ENCODE measurements at regions not wholly inside any gene's neighbourhood (a gene's known extent, or its start where the extent isn't known, plus 50 kb on each side); places are given as distances from the start of the nearest gene placed in this dataset.
"Not testable (repeated sequence)": the region's sequence is repeated elsewhere in the genome, so short reads cannot be mapped to it uniquely, and the experiment has no call there.

DNA sequence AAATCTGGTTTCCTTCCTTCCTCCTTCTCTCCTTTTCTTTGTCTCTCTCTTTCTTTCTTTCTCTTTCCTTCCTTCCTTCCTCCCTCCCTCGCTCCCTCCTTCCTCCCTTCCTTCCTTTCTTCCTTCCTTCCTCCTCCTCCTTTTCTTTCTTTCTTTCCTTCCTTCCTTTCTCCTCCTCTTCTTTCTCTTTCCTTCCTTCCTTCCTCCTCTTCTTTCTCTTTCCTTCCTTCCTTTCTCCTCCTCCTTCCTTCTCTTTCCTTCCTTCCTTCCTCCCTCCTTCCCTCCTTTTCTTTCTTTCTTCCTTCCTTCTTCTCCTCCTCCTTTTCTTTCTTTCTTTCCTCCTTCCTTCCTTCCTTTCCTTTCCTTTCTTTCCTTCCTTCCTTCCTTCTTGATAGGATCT lies 61.2 kb downstream of the VIP start:
- ATAC-seq (replicated peaks in 1 of 2) (no peak), DNase-seq (no peak)
- Mint-ChIP-seq H3K4me1 (ENCODE audit: low read depth) (no peaks in the 10 kb centered on the region), H3K27me3 (ENCODE audit: low read depth) (no peaks in the 10 kb centered on the region), H3K27ac (no peak overlapping the region), H3K9me3 (no peaks in the 10 kb centered on the region), H3K4me3 (no peak overlapping the region), H3K36me3 (ENCODE audit: insufficient read depth in 2 of 2) (no peaks in the 10 kb centered on the region)

DNA sequence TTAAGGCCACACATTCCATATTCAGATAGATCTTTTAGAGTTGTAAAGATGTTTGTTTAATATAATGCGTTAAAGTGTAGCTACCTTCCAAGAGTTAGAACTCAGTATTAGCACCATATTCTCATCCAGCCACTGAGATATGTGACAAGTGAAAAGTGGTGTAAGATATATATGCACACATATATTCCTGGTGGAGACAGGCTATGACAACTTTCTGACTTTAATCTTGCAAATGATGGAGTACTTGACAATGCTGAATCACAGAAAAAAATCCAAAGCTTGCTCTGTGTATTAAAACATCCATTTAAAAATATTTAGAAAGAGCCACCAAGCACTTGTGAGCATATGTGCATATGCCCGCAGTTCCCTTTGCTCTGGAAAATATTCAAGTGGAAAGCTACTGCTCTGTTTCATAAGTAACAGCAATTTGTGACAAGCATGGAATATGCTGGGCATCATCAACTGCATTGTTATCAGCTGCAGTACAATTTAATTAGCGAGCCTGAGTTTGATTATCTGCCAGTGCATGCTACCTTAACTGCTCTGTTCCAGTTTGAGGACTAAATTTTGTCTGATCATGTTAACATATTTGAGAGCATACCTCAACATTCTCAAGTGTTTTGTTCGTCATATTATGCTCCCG lies 64.8 kb downstream of the VIP start:
- Mint-ChIP-seq H3K9me3 (no peaks in the 10 kb centered on the region), H3K36me3 (ENCODE audit: insufficient read depth in 2 of 2) (no peaks in the 10 kb centered on the region), H3K4me1 (ENCODE audit: low read depth) (no peaks in the 10 kb centered on the region), H3K27me3 (ENCODE audit: low read depth) (no peaks in the 10 kb centered on the region), H3K4me3 (no peak overlapping the region), H3K27ac (no peak overlapping the region)
- ATAC-seq (replicated peaks in 1 of 2) (no peak), DNase-seq (no peak)

DNA sequence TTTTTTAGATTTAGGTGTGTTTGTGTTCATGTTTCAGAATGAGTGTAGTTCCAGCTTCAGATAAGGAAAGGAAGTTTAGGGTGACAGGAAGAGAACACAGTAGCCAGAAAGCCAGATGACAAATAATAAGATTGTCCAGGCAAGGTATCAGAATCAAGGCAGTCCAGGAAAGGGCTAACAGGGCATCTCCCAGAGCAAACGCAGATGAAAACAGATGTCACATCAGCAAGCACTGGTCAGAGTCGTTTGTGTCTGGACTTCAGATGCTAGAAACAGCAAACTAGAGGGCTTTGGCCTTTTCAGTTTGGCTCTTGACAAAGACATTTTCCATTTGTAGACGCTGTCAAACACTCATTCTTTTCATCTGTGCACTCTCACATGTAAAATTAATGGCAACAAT lies 65.5 kb downstream of the VIP start:
- H3K36me3 Mint-ChIP-seq (ENCODE audit: insufficient read depth in 2 of 2) = no peaks in the 10 kb centered on the region
- no peak overlapping the region for H3K27ac Mint-ChIP-seq
- H3K4me1 Mint-ChIP-seq (ENCODE audit: low read depth) = no peaks in the 10 kb centered on the region
- H3K4me3 Mint-ChIP-seq = no peak overlapping the region
- no peak for ATAC-seq (replicated peaks in 1 of 2)
- no peaks in the 10 kb centered on the region for H3K27me3 Mint-ChIP-seq (ENCODE audit: low read depth)
- no peaks in the 10 kb centered on the region for H3K9me3 Mint-ChIP-seq
- no peak for DNase-seq

DNA sequence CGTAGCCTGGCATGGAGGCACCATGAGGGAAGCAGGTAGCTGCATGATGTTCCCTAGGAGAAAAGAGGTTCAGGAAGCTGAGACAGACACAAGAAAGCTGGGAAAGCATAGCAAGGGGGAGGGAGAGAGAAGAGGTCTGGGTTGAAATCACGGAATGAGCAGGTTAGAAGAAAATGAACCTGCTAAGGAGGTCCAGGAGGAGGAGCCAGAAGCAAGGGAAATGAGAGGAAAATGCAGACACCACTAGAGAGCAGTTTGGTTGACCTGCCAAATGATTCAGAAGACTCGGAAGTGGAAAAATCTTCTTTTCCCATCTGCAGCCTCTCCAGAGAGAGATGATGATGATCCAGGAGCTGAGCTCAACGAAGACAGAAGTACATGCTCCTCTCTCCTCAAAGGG lies 70.9 kb downstream of the VIP start:
- no peak overlapping the region for H3K4me3 Mint-ChIP-seq

DNA sequence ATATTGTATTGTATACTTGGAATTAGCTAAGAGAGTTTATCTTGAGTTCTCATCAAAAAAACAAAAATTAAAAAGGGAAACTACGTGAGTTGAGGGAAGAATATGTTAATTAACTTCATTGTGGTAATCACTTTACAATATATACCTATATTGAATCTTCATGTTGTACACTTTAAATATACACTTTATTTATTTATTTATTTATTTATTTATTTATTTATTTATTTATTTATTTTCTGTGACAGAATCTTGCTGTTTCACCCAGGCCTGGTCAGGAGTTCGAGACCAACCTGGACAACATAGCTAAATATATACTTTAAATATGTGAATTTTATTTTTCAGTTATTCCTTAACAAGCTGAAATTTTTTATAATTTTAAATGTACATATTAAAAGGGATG lies 74.1 kb downstream of the VIP start:
- peaks cover 5% of the 10 kb centered on the region for H3K27me3 Mint-ChIP-seq (ENCODE audit: low read depth)

More for the DNA sequence above, 70.9 kb downstream of the VIP start:
- Mint-ChIP-seq H3K27ac (no peak overlapping the region), H3K9me3 (no peaks in the 10 kb centered on the region), H3K4me1 (ENCODE audit: low read depth) (no peaks in the 10 kb centered on the region), H3K36me3 (ENCODE audit: insufficient read depth in 2 of 2) (no peaks in the 10 kb centered on the region), H3K27me3 (ENCODE audit: low read depth) (peaks cover 5% of the 10 kb centered on the region)
- DNase-seq = no peak
- no peak for ATAC-seq (replicated peaks in 1 of 2)

DNA sequence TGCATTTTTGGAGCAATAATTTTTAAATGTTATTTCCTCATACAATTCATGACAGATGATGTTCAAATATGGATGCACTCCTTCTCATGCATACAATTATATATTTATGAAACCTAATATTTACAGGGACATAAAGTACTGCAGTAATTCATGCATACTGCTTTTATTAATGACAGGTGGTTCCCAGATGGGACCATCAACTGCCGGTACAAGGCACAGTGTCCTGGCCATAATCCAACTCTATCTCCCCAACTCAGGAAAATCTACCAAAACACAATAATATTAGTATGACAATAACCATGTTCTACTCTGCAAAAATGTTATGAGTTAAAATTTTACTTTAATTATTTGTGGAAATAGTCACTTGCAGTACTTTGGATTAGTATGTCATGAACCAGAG lies 77.8 kb downstream of the VIP start:
- H3K4me3 Mint-ChIP-seq = no peak overlapping the region
- DNase-seq = no peak
- no peaks in the 10 kb centered on the region for H3K9me3 Mint-ChIP-seq
- peaks cover 5% of the 10 kb centered on the region for H3K27me3 Mint-ChIP-seq (ENCODE audit: low read depth)
- H3K27ac Mint-ChIP-seq = no peak overlapping the region
- no peaks in the 10 kb centered on the region for H3K36me3 Mint-ChIP-seq (ENCODE audit: insufficient read depth in 2 of 2)
- H3K4me1 Mint-ChIP-seq (ENCODE audit: low read depth) = no peaks in the 10 kb centered on the region
- ATAC-seq (replicated peaks in 1 of 2) = no peak

More for the DNA sequence above, 74.1 kb downstream of the VIP start:
- H3K4me3 Mint-ChIP-seq = no peak overlapping the region
- H3K36me3 Mint-ChIP-seq (ENCODE audit: insufficient read depth in 2 of 2) = no peaks in the 10 kb centered on the region
- H3K27ac Mint-ChIP-seq = no peak overlapping the region
- no peaks in the 10 kb centered on the region for H3K9me3 Mint-ChIP-seq
- no peaks in the 10 kb centered on the region for H3K4me1 Mint-ChIP-seq (ENCODE audit: low read depth)
- ATAC-seq (replicated peaks in 1 of 2) (no peak), DNase-seq (no peak)

DNA sequence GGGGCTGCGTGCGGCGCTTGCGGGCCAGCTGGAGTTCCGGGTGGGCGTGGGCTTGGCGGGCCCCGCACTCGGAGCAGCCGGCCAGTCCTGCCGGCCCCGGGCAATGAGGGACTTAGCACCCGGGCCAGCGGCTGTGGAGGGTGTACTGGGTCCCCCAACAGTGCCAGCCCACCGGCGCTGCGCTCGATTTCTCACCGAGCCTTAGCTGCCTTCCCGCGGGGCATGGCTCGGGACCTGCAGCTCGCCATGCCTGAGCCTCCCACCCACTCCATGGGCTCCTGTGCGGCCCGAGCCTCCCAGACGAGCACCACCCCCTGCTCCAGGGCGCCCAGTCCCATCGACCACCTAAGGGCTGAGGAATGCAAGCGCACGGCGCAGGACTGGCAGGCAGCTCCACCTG lies 83.8 kb downstream of the VIP start:
- not testable (repeated sequence) for H3K4me3 Mint-ChIP-seq; H3K4me1 Mint-ChIP-seq (ENCODE audit: low read depth); H3K27ac Mint-ChIP-seq; H3K36me3 Mint-ChIP-seq (ENCODE audit: insufficient read depth in 2 of 2); H3K9me3 Mint-ChIP-seq; DNase-seq; ATAC-seq (replicated peaks in 1 of 2)
- H3K27me3 Mint-ChIP-seq (ENCODE audit: low read depth) = peaks cover 17% of the 10 kb centered on the region

DNA sequence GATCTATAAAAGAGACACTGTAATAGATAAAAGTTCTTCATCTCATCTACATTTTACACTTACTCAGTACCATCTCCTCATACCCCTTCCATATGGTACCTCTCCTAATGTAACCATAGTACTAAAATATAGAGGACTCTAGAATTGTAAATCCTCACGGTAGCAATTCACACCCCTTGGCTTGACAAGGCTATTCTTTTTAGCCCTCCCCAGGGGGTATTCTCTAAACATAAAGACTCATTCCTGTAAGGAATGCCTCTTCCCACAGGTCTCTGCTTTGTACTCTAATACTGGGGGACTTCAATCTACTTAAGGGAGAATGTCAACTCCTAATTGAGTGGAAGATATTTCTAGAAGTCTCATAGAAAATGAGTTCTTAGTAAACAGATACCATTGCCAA lies 85.9 kb downstream of the VIP start:
- H3K27ac Mint-ChIP-seq = no peak overlapping the region
- DNase-seq = no peak
- no peak overlapping the region for H3K4me3 Mint-ChIP-seq
- ATAC-seq (replicated peaks in 1 of 2) = no peak
- no peaks in the 10 kb centered on the region for H3K36me3 Mint-ChIP-seq (ENCODE audit: insufficient read depth in 2 of 2)
- H3K9me3 Mint-ChIP-seq = no peaks in the 10 kb centered on the region
- H3K4me1 Mint-ChIP-seq (ENCODE audit: low read depth) = no peaks in the 10 kb centered on the region
- H3K27me3 Mint-ChIP-seq (ENCODE audit: low read depth) = peaks cover 19% of the 10 kb centered on the region

DNA sequence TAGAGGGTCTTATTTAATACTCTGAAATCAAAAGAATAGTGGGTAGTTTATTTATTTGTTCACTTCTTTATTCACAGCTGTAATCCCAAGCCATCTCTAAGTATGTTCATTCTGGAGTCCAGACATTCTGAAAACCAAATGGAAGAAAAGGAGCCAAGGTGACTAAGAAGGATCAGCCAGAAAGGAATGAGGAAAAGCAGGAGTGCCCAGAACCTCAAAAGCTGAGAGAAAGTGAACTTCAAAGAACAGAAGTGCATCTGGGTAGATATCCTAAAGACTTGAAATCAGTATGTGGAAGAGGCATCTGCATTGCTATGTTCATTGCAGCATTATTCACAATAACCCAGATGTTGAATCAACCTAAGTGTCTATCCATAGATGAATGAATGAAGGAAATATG lies 94.8 kb downstream of the VIP start:
- H3K4me1 Mint-ChIP-seq (ENCODE audit: low read depth) = no peaks in the 10 kb centered on the region
- peaks cover 0 to 2% of the 10 kb centered on the region in 2 donors for H3K9me3 Mint-ChIP-seq
- H3K4me3 Mint-ChIP-seq = no peak overlapping the region
- DNase-seq = no peak
- H3K36me3 Mint-ChIP-seq (ENCODE audit: insufficient read depth in 2 of 2) = peaks cover 0 to 2% of the 10 kb centered on the region in 2 donors
- ATAC-seq (replicated peaks in 1 of 2) = no peak
- peaks cover 8% of the 10 kb centered on the region for H3K27me3 Mint-ChIP-seq (ENCODE audit: low read depth)
- H3K27ac Mint-ChIP-seq = no peak overlapping the region

DNA sequence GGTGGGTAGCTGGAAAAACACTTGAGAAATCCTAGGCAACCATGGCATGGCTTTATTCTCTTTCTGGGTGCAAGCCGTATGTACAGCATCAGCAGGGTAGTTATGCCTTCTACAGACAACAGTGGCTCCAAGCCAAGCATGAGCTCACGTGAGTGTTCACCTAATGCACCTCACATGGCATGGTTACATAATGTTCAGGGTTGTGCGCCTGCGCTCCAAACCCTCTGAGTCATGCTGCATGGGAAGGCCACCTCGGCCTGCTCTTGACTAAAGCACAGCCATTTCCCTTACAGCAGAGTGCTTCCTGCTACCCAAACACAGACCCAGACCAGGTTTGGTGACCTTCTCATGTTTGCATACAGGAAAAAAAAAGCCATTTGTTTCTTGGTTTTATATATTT lies 96.2 kb downstream of the VIP start:
- no peak overlapping the region for H3K4me3 Mint-ChIP-seq
- no peaks in the 10 kb centered on the region for H3K4me1 Mint-ChIP-seq (ENCODE audit: low read depth)
- ATAC-seq (replicated peaks in 1 of 2) (no peak), DNase-seq (no peak)
- H3K27me3 Mint-ChIP-seq (ENCODE audit: low read depth) = peaks cover 7% of the 10 kb centered on the region
- H3K9me3 Mint-ChIP-seq = peaks cover 0 to 2% of the 10 kb centered on the region in 2 donors
- no peak overlapping the region for H3K27ac Mint-ChIP-seq
- peaks cover 0 to 2% of the 10 kb centered on the region in 2 donors for H3K36me3 Mint-ChIP-seq (ENCODE audit: insufficient read depth in 2 of 2)

DNA sequence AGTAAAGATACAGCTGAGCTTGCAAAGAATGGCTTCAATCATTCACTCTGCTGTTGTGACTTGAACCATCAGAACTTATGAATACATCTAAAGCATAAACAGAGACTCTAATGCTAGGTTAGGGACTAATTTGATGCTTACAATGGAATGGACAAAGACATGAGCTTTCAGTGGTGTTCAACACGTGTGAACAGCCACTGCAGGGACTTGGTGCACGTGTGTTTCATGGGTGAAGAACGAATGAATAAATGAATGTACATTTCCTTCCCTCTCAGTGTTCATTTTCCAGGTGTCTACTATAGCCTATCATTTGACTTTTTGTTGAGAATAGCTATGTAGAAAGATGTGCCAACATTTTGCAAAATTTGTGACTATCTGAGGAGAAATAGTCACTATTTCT lies 98.3 kb downstream of the VIP start:
- H3K27ac Mint-ChIP-seq = no peak overlapping the region
- no peak overlapping the region for H3K4me3 Mint-ChIP-seq
- no peak for ATAC-seq (replicated peaks in 1 of 2)
- no peak for DNase-seq
- H3K9me3 Mint-ChIP-seq = peaks cover 0 to 2% of the 10 kb centered on the region in 2 donors
- peaks cover 13% of the 10 kb centered on the region for H3K27me3 Mint-ChIP-seq (ENCODE audit: low read depth)
- no peaks in the 10 kb centered on the region for H3K4me1 Mint-ChIP-seq (ENCODE audit: low read depth)
- H3K36me3 Mint-ChIP-seq (ENCODE audit: insufficient read depth in 2 of 2) = peaks cover 0 to 2% of the 10 kb centered on the region in 2 donors

DNA sequence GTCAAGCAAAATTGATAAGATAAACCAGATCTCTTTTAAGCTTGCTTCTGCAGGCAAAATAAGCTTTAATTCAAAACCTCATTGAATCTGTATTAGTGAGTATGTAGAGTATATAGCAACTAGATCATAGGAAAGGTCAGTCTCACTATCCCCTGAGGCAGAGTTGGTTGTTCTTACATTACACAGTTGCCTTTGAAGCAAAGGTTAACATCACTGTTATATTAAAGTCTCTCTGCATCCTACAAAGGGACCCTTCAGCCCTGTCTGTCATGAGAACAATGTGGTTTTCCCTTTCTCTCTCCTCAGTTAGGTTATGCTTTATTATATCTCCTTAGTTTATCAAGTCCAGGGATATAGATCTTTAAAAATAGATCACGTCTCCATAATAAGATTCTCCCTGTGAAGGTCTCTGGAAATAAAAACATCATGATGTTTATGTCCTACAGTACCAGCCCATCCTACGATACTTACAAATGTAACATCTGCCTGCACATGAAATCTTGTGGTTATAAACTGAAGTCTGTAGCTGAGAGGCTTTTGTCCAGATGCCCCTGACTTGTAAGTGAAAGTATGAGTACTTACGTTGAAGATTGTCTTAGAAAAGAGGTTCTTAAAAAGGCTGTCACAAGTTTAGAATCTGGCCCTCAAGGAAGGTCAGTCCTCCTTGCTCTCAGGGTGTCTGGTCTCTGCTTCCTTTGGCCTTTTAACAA lies 103.6 kb downstream of the VIP start:
- Mint-ChIP-seq H3K27me3 (ENCODE audit: low read depth) (peaks cover 18% of the 10 kb centered on the region), H3K4me1 (ENCODE audit: low read depth) (no peaks in the 10 kb centered on the region), H3K4me3 (no peak overlapping the region), H3K36me3 (ENCODE audit: insufficient read depth in 2 of 2) (no peaks in the 10 kb centered on the region), H3K27ac (no peak overlapping the region), H3K9me3 (no peaks in the 10 kb centered on the region)
- DNase-seq = no peak
- ATAC-seq (replicated peaks in 1 of 2) = no peak

DNA sequence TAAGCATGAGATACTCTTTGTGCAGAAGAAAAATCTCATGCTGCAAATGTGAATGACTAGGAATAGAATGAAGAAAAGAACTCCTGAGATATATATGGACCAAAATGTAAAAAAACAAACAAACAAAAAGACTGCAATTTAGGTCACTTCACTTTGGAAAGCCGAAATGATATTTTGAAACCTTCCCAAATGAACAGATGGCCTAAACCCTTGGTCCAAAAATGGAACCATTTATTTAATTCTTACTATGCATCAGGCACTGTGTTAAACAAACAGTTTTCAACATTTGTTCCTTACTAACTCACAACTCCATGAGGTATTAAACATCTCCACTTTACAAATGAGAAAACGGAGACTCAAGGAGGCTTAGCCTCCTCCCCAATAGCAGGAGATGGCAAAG lies 107.5 kb downstream of the VIP start:
- Mint-ChIP-seq H3K27ac (no peak overlapping the region), H3K27me3 (ENCODE audit: low read depth) (peaks cover 20% of the 10 kb centered on the region), H3K4me3 (no peak overlapping the region), H3K4me1 (ENCODE audit: low read depth) (no peaks in the 10 kb centered on the region), H3K36me3 (ENCODE audit: insufficient read depth in 2 of 2) (no peaks in the 10 kb centered on the region), H3K9me3 (no peaks in the 10 kb centered on the region)
- no peak for ATAC-seq (replicated peaks in 1 of 2)
- no peak for DNase-seq

DNA sequence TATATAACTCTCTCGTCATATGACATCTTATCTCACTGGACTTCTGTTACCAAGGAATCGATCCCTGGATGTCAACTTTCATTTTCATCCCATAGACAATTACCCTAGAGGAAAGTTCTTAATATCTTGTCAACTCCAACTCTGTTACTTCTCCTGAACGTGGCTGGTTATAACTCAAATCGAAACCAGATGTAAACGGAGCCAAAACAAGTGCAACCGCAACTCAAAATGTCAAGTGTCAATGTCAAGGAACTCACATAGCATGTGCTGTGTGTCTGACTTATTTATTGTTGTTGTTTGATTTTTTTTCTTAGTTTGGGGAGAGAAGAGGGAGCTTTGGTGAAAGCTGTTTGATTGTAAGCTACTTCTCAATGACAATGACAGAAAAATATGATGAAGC lies 108.6 kb downstream of the VIP start:
- ATAC-seq (replicated peaks in 1 of 2) (no peak), DNase-seq (no peak)
- Mint-ChIP-seq H3K9me3 (no peaks in the 10 kb centered on the region), H3K27ac (no peak overlapping the region), H3K4me1 (ENCODE audit: low read depth) (no peaks in the 10 kb centered on the region), H3K27me3 (ENCODE audit: low read depth) (peaks cover 18% of the 10 kb centered on the region), H3K36me3 (ENCODE audit: insufficient read depth in 2 of 2) (no peaks in the 10 kb centered on the region), H3K4me3 (no peak overlapping the region)
